Fibroblast of the aortic adventitia (primary cell): ENCODE measurements at regions not wholly inside any gene's neighbourhood (a gene's known extent, or its start where the extent isn't known, plus 50 kb on each side); places are given as distances from the start of the nearest gene placed in this dataset.
"Not testable (repeated sequence)": the region's sequence is repeated elsewhere in the genome, so short reads cannot be mapped to it uniquely, and the experiment has no call there.

Source experiments
- DNase-seq: peaks from one replicate; pipeline ENCODE4 v3.0.0-alpha.2; 2010; ENCODE audit warnings: low read depth
- H3K4me3 ChIP-seq: 2 replicates; pipeline ENCODE4 v1.5.1; 2011; ENCODE audit warnings: low read depth, mild to moderate bottlenecking, control low read depth, low read length, moderate library complexity
- TF ChIP-seq, protein P1 (sequence below): IDR thresholded peaks from 2 replicates; pipeline ENCODE4 v1.5.1; 2011; ENCODE audit warnings: mild to moderate bottlenecking, low read length, control low read depth, inconsistent platforms; ENCODE audit not compliant: insufficient read depth

DNA sequence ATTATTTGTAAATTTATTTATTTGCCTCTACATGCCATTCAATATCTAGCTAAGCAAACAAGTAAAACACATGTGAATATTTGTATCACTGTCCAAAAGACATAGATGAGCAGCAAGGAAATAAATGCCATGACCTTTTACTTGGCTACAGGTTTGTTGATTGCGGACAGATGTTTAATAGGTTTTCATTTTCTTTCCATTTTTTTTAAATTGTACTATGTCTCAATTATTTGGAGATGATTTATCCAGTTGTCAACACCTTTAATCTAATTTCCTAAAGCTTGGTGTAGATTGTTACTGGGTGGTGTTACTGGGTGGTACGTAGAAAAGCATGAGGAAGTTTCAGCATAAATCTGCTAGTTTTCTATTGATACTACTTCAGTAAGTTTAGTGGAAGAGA is 560.6 kb upstream of the SPRY2 start:
- TF ChIP-seq, protein P1, sequence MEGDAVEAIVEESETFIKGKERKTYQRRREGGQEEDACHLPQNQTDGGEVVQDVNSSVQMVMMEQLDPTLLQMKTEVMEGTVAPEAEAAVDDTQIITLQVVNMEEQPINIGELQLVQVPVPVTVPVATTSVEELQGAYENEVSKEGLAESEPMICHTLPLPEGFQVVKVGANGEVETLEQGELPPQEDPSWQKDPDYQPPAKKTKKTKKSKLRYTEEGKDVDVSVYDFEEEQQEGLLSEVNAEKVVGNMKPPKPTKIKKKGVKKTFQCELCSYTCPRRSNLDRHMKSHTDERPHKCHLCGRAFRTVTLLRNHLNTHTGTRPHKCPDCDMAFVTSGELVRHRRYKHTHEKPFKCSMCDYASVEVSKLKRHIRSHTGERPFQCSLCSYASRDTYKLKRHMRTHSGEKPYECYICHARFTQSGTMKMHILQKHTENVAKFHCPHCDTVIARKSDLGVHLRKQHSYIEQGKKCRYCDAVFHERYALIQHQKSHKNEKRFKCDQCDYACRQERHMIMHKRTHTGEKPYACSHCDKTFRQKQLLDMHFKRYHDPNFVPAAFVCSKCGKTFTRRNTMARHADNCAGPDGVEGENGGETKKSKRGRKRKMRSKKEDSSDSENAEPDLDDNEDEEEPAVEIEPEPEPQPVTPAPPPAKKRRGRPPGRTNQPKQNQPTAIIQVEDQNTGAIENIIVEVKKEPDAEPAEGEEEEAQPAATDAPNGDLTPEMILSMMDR: no peak
- H3K4me3 ChIP-seq: no peak overlapping the region
- DNase-seq: no peak

DNA sequence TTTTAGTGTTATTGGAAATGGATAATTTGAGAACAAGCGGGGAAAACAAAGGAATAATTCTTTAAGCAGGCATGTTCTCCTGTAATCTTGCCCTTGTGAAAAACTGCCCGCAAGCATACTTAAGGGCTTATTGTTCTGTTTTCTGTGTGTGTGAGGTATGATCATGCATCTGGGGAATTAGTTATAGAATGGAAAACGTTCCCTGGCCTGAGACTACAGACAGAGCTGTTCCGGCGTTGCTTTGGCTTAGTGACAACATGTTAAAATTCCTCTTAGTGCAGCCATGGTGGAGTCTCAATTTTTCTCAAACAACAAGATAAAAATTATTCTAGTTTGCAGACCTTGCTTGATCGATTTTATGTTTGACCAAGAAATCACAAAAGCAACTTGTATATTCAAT is 560.2 kb upstream of the SPRY2 start:
- peak; percentile 68 for DNase-seq
- H3K4me3 ChIP-seq: no peak overlapping the region
- TF ChIP-seq, protein P1: no peak

DNA sequence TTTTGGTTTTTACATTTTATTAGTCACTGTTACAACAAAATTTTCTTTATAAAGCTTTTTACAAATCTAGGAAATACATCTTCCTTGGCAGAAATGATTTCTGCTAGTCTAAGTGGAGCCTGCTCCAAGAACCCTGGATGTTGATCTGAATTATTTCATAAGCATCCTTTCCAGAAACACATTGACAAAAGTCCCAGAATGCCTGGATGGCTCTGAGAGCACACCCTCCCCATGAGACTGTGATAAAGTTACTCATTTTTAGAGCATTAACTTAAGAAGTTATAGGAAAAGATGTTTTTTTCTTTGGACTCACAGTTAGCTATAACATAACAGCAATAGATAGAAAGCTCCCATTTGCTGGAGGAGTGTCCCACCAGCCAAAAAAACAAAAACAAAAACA is 559.6 kb upstream of the SPRY2 start:
- DNase-seq: no peak
- no peak overlapping the region for H3K4me3 ChIP-seq
- TF ChIP-seq, protein P1: no peak

DNA sequence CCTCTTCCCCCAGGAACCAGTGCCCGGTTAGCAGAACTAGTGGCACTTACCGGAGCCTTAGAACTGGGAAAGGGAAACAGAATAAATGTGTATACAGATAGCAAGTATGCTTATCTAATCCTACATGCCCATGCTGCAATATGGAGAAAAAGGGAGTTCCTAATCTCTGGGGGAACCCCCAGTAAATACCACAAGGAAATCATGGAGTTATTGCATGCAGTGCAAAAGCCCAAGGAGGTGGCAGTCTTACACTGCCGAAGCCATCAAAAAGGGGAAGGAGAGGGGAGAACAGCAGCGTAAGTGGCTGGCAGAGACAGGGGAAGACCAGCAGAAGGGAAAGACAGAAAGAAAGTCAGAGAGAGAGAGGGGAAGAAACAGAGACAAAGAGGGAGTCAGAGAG is 556.7 kb upstream of the SPRY2 start:
- DNase-seq, H3K4me3 ChIP-seq: not testable (repeated sequence)

DNA sequence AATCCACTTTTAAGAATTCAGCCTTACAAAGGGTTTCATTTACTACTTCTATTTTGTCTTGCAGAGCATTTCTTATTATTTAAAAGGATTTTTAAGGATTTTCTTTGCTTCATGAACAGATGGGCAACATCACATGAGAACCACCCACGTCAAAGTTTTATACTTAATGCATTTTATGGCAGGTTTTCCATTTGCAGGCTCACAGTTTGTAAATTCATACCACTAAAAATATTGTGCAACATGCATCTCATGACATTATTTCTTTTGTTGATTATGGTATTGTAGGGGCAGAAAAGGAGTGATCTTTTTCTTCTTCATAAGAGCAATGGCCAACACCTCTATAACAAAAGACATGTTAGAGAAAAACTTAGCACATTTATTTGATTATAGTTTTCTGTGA is 554.0 kb upstream of the SPRY2 start:
- DNase-seq: no peak
- TF ChIP-seq, protein P1: no peak

DNA sequence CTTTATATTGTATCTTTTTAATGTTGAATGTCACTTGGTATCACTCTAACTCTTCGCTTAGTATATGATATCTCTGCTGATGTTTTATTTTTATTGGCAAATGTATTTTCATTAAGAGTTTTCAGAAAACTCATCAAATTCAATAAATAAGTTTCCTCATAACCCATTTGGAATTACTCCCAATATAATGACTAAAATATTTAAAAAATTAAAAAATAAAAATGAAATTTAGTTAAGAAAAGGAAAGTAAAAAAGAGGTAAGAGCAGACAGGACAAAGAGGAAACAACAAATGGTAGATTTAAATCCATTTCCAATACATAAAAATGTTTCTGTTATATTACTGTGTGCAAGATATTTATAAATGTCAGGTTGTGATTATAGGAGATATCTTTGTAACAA is 548.9 kb upstream of the SPRY2 start:
- H3K4me3 ChIP-seq: no peak overlapping the region
- no peak for DNase-seq
- TF ChIP-seq, protein P1: no peak

More for the DNA sequence above, 554.0 kb upstream of the SPRY2 start:
- H3K4me3 ChIP-seq: no peak overlapping the region

DNA sequence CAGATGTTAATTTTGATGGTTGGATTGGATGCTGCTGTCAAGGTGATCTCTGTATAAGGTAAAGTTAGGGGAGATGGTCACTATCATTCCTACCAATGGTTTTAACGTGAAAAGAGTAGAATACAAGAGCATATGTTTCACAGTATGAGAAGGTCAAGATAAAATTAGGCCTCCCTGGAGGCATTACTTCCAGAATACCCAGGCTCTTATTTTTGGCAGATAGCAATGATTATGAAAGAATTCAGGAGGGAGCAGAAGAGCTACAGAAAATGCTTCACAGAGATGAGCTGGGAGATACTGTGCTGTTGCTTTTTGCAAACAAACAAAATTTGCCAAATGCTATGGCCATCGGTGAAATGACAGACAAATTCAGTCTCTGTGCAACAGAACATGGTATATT is 547.5 kb upstream of the SPRY2 start:
- H3K4me3 ChIP-seq: no peak overlapping the region
- DNase-seq: no peak
- TF ChIP-seq, protein P1: no peak
